Esophagus squamous epithelium (tissue), 4 donors: ENCODE measurements at regions not wholly inside any gene's neighbourhood (a gene's known extent, or its start where the extent isn't known, plus 50 kb on each side); places are given as distances from the start of the nearest gene placed in this dataset.

Experiments used
- POLR2A ChIP-seq, 4 donors: fragments of 450-650 bp; IDR thresholded peaks; one replicate each; pipeline ENCODE4 v1.6.1; 2017; ENCODE audit warnings: antibody characterized with exemption in 4 of 4, mild to moderate bottlenecking in 4 of 4, moderate library complexity in 3 of 4
- TF ChIP-seq, protein P1 (sequence below), 6 experiments: fragments of 450-650 bp in 4 of 6; fragments of 200-600 bp in 2 of 6; sonication (generic) in 2 of 6; IDR thresholded peaks; one replicate each; pipeline ENCODE4 v1.5.1; 2016 to 2019; ENCODE audit warnings: antibody characterized with exemption in 6 of 6, mild to moderate bottlenecking in 4 of 6, moderate library complexity in 4 of 6

DNA sequence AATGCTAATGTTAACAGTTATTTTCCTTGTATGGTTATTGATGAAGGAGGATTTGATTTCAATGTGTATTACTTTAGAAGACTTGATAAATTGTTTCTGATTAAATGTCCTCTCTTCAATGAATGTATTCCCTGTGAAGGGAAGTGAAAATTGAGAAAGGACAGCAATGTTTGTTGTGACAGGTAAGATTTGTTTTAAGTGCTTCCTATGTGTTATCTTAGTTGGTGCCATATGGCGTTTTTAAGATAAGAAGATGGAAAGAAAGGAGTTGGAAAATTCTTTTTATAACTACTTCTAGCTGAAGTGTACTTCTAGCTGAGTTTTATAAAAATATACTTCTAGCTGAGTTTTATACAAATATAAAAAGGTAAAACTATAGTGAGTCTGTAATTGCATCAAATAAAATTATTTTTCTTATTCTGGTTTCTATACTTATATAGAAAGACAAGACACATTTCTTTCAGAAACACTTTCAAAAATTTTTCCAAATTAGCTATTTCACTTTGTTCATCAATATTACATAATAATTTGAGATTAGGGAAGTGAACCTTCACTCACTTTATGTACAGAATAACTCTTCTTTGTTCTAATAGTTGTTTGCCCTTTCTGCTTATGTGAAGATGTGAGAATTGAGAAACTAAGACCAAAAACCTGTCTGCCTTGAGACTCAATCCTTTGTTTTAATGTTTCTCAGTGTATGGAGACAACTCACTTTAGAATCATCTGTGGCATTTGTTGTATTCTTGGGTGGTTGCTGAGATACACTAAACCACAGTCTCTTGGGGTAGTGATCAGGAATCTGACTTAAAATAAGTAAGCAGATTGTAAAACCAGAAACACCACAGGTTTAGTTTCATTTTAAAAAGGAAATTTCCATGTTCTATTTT is 382.9 kb upstream of the B3GALT2 start:
- TF ChIP-seq, protein P1, sequence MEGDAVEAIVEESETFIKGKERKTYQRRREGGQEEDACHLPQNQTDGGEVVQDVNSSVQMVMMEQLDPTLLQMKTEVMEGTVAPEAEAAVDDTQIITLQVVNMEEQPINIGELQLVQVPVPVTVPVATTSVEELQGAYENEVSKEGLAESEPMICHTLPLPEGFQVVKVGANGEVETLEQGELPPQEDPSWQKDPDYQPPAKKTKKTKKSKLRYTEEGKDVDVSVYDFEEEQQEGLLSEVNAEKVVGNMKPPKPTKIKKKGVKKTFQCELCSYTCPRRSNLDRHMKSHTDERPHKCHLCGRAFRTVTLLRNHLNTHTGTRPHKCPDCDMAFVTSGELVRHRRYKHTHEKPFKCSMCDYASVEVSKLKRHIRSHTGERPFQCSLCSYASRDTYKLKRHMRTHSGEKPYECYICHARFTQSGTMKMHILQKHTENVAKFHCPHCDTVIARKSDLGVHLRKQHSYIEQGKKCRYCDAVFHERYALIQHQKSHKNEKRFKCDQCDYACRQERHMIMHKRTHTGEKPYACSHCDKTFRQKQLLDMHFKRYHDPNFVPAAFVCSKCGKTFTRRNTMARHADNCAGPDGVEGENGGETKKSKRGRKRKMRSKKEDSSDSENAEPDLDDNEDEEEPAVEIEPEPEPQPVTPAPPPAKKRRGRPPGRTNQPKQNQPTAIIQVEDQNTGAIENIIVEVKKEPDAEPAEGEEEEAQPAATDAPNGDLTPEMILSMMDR (IDR thresholded peaks at IDR 0.05), result no peak
- no peak for TF ChIP-seq POLR2A (IDR thresholded peaks at IDR 0.05)
